ENCODE measurements at regions not wholly inside any gene's neighbourhood (a gene's known extent, or its start where the extent isn't known, plus 50 kb on each side); places are given as distances from the start of the nearest gene placed in this dataset.

DNA sequence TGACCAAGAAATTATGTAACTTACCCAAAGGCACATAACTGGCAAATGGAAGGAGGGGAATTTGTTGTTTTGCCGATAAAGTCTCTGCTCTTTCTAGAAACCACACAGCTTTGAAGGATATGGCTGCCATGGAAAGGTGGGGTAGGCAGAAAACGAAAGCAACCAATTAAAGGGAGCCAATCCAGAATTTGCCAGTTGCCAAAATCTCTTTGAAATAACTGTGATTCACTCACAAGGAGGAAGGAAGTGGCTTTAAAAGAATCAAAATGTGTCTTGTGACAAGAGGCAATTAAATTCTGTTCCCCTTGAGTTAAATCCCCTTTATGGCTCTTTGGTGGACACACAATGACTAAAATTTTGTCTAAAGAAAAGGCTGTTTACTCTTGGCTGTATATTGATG is 61.2 kb upstream of the CCDC190 start:
- Histone ChIP-seq H3K79me2 (ENCODE audit: control insufficient read depth, insufficient read depth, low read length, unreplicated experiment) (no peaks in the 10 kb centered on the region), H3K27me3 (ENCODE audit: insufficient read depth, low read length) (no peaks in the 10 kb centered on the region), H3K27ac (ENCODE audit: low read depth, low read length) (no peak overlapping the region), H3K36me3 (ENCODE audit: insufficient read depth, low read length) (no peaks in the 10 kb centered on the region), H2AFZ (ENCODE audit: low read length, unreplicated experiment) (peak overlapping the region; percentile 2), H3K4me3 (ENCODE audit: low read depth, low read length) (no peak overlapping the region), H3K4me1 (ENCODE audit: control insufficient read depth, insufficient read depth, low read length, unreplicated experiment) (peaks cover under 1% of the 10 kb centered on the region)

DNA sequence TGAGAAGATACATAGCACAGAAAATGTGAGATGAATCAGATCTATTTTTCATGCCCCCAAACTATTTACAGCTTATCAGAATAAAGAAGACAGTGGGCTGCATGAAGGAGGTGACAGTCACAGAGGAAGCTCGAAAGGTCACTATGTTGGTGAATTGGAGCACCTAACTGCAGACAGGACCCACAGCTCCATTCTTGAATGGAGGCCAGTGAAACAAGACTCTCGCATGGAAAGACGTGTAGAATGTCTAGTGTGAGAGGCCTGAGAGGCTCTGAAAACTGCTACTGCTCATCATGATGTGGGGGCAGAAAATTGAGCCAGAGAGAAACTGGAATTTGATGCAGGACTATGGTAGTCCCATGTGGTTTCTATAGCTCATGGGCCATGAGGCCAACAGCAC is 60.3 kb upstream of the CCDC190 start:
- Histone ChIP-seq H3K79me2 (ENCODE audit: control insufficient read depth, insufficient read depth, low read length, unreplicated experiment) (no peaks in the 10 kb centered on the region), H3K27me3 (ENCODE audit: insufficient read depth, low read length) (no peaks in the 10 kb centered on the region), H3K27ac (ENCODE audit: low read depth, low read length) (no peak overlapping the region), H3K4me3 (ENCODE audit: low read depth, low read length) (no peak overlapping the region), H3K4me1 (ENCODE audit: control insufficient read depth, insufficient read depth, low read length, unreplicated experiment) (peaks cover 9% of the 10 kb centered on the region), H2AFZ (ENCODE audit: low read length, unreplicated experiment) (no peak overlapping the region), H3K36me3 (ENCODE audit: insufficient read depth, low read length) (no peaks in the 10 kb centered on the region)

DNA sequence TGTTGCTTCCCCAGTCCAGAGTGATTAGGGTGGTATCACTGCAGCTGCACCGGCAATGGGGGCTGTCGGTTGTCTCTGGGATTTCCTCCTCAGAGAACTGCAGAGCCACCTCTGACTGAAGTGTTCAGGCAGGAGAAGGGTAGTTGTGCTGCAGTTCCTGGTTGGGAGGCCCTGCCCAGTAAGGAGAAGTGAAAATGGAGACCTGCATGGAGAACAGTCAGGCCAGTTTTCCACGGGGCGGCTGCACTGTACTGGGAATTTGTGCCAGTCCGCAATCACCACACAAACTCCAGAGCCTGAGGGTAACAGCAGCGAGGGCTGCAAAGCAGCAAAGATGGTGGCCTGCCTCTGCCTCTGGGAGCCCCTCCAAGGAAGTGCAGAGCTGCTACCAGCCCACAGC is 58.1 kb upstream of the CCDC190 start:
- no peak overlapping the region for H2AFZ ChIP-seq (ENCODE audit: low read length, unreplicated experiment)
- no peaks in the 10 kb centered on the region for H3K36me3 ChIP-seq (ENCODE audit: insufficient read depth, low read length)
- no peak overlapping the region for H3K27ac ChIP-seq (ENCODE audit: low read depth, low read length)
- H3K27me3 ChIP-seq (ENCODE audit: insufficient read depth, low read length) = no peaks in the 10 kb centered on the region
- H3K4me1 ChIP-seq (ENCODE audit: control insufficient read depth, insufficient read depth, low read length, unreplicated experiment) = peaks cover 13% of the 10 kb centered on the region
- H3K4me3 ChIP-seq (ENCODE audit: low read depth, low read length) = no peak overlapping the region
- H3K79me2 ChIP-seq (ENCODE audit: control insufficient read depth, insufficient read depth, low read length, unreplicated experiment) = no peaks in the 10 kb centered on the region

DNA sequence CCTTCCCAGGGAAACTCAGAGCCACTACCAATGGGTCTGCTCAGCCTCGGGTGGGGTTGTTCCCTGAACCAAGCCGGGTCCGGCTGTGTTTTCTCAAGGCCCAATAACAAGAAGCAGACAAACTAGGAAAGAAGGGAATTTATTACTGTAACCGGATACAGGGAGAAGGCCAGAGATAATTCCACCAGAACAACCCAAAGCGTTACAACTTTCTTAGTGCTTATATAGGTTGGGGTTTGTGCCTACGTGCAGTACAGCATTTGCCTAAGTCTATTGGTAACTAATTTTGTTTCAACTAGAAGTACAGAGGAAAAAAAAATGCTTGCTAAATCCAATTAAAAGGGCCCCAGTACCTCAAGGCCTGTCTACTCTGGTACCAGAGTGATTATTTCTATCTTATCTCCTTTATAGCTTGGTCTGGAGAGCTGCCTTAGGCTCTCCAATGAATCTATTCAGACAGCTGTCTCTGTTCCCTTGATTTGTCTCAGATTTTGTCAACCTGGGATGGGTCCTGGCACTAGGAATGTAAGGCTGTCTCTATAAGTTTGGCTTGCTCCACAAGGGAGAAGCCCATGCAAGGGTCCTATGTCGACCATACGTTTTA is 57.3 kb upstream of the CCDC190 start:
- H3K79me2 ChIP-seq (ENCODE audit: control insufficient read depth, insufficient read depth, low read length, unreplicated experiment) = no peaks in the 10 kb centered on the region
- peaks cover 13% of the 10 kb centered on the region for H3K4me1 ChIP-seq (ENCODE audit: control insufficient read depth, insufficient read depth, low read length, unreplicated experiment)
- H3K4me3 ChIP-seq (ENCODE audit: low read depth, low read length) = no peak overlapping the region
- H3K36me3 ChIP-seq (ENCODE audit: insufficient read depth, low read length) = no peaks in the 10 kb centered on the region
- H3K27me3 ChIP-seq (ENCODE audit: insufficient read depth, low read length) = no peaks in the 10 kb centered on the region
- H2AFZ ChIP-seq (ENCODE audit: low read length, unreplicated experiment) = no peak overlapping the region
- no peak overlapping the region for H3K27ac ChIP-seq (ENCODE audit: low read depth, low read length)

DNA sequence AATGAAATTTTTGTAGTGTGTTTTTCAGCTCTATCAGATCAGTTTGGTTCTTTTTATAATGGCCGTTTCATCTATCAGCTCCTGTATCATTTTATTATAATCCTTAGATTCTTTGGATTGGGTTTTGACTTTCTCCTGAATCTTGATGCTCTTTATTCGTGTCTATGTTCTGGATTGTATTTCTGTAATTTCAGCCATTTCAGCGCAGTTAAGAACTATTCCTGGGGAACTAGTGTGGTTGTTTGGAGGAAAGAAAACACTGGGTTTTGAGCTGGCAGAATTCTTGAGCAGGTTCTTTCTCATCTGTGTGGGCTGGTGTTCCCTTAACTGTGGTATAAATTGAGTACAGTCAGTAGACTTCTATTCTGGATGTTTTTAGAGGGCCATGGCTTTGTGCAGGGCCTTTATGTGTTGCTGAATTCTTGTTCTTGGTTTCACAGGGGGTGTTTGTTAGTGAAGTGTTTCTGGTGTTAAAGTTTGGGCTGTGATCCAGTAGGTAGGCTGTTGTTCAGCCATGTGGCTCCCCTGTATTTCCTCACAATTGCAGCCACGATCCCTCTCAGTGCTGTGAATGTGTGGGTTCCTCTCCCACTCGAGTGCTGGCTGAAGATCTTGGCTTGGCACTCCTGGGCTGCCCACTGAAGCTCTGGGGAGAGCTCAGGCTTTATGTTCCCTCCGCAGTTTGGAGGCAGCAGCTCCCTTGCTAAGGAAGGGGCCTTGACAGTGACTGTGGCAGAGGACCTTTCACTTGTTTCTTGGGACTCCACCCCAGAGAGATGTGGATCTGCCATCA is 56.0 kb upstream of the CCDC190 start:
- H3K36me3 ChIP-seq (ENCODE audit: insufficient read depth, low read length) = no peaks in the 10 kb centered on the region
- H3K27me3 ChIP-seq (ENCODE audit: insufficient read depth, low read length) = no peaks in the 10 kb centered on the region
- peak overlapping the region; percentile 47 for H3K27ac ChIP-seq (ENCODE audit: low read depth, low read length)
- H2AFZ ChIP-seq (ENCODE audit: low read length, unreplicated experiment) = peak overlapping the region; percentile 64
- no peak overlapping the region for H3K4me3 ChIP-seq (ENCODE audit: low read depth, low read length)
- no peaks in the 10 kb centered on the region for H3K79me2 ChIP-seq (ENCODE audit: control insufficient read depth, insufficient read depth, low read length, unreplicated experiment)
- peaks cover 13% of the 10 kb centered on the region for H3K4me1 ChIP-seq (ENCODE audit: control insufficient read depth, insufficient read depth, low read length, unreplicated experiment)

DNA sequence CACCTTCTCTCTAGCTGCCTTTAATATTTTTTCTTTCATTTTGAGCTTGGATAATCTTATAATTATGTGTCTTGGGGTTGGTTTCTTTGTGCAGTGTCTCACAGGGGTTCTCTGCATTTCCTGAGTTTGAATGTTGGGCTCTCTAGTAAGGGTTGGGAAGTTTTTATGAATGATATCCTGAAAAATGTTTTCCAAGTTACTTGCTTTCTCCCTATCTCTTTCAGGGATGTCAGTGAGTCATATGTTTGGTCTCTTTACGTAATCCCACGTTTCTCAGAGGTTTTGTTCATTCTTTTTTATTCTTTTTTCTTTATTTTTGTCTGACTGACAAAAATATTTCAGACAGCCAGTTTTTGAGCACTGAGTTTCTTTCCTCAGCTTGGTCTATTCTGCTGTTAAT is 55.4 kb upstream of the CCDC190 start:
- peak overlapping the region; percentile 64 for H2AFZ ChIP-seq (ENCODE audit: low read length, unreplicated experiment)
- H3K79me2 ChIP-seq (ENCODE audit: control insufficient read depth, insufficient read depth, low read length, unreplicated experiment) = no peaks in the 10 kb centered on the region
- peak overlapping the region; percentile 47 for H3K27ac ChIP-seq (ENCODE audit: low read depth, low read length)
- H3K36me3 ChIP-seq (ENCODE audit: insufficient read depth, low read length) = no peaks in the 10 kb centered on the region
- no peaks in the 10 kb centered on the region for H3K27me3 ChIP-seq (ENCODE audit: insufficient read depth, low read length)
- peaks cover 13% of the 10 kb centered on the region for H3K4me1 ChIP-seq (ENCODE audit: control insufficient read depth, insufficient read depth, low read length, unreplicated experiment)
- H3K4me3 ChIP-seq (ENCODE audit: low read depth, low read length) = no peak overlapping the region

DNA sequence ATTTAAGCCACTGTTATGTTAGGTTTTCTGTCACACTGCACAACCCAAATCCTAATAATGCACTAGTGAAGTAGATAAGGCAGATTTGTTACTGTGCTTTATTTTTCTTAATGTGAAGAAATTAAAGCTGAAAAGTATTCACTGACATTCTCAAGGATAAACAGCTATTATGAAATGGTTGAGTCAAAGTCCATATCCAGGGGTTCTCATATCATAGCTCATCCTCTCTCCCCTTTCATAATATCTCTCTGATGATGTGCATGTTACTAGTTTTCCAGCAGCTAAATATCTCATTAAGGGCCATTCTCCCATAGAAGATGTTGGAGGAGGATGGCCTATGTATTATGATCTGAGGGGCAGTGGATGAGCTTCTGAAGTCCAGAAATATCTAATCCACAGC is 53.6 kb upstream of the CCDC190 start:
- H3K4me1 ChIP-seq (ENCODE audit: control insufficient read depth, insufficient read depth, low read length, unreplicated experiment) = peaks cover 19% of the 10 kb centered on the region
- H3K4me3 ChIP-seq (ENCODE audit: low read depth, low read length) = no peak overlapping the region
- no peaks in the 10 kb centered on the region for H3K79me2 ChIP-seq (ENCODE audit: control insufficient read depth, insufficient read depth, low read length, unreplicated experiment)
- no peaks in the 10 kb centered on the region for H3K36me3 ChIP-seq (ENCODE audit: insufficient read depth, low read length)
- no peak overlapping the region for H2AFZ ChIP-seq (ENCODE audit: low read length, unreplicated experiment)
- H3K27ac ChIP-seq (ENCODE audit: low read depth, low read length) = no peak overlapping the region
- H3K27me3 ChIP-seq (ENCODE audit: insufficient read depth, low read length) = no peaks in the 10 kb centered on the region

DNA sequence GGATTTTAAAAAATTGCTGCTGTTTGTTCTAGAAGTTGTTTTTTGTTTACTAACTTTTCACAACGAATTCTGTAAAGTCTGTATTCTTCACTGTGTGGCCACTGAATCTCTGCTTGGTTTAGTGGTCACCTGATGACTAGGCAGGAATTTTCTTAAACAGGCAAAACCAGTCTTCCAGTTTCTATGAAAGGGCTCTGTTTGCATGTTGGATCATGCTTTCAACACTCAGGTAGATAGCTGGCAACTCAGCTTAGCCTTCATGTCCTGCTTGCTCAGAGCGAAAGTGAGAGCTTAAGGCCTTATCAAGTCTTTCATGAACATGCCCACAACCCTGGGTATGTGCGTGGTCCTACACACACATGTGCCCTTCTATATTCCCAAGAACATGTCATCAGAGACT is 52.4 kb upstream of the CCDC190 start:
- no peaks in the 10 kb centered on the region for H3K36me3 ChIP-seq (ENCODE audit: insufficient read depth, low read length)
- no peak overlapping the region for H2AFZ ChIP-seq (ENCODE audit: low read length, unreplicated experiment)
- peaks cover 28% of the 10 kb centered on the region for H3K4me1 ChIP-seq (ENCODE audit: control insufficient read depth, insufficient read depth, low read length, unreplicated experiment)
- no peak overlapping the region for H3K27ac ChIP-seq (ENCODE audit: low read depth, low read length)
- H3K27me3 ChIP-seq (ENCODE audit: insufficient read depth, low read length) = no peaks in the 10 kb centered on the region
- H3K4me3 ChIP-seq (ENCODE audit: low read depth, low read length) = no peak overlapping the region
- no peaks in the 10 kb centered on the region for H3K79me2 ChIP-seq (ENCODE audit: control insufficient read depth, insufficient read depth, low read length, unreplicated experiment)

DNA sequence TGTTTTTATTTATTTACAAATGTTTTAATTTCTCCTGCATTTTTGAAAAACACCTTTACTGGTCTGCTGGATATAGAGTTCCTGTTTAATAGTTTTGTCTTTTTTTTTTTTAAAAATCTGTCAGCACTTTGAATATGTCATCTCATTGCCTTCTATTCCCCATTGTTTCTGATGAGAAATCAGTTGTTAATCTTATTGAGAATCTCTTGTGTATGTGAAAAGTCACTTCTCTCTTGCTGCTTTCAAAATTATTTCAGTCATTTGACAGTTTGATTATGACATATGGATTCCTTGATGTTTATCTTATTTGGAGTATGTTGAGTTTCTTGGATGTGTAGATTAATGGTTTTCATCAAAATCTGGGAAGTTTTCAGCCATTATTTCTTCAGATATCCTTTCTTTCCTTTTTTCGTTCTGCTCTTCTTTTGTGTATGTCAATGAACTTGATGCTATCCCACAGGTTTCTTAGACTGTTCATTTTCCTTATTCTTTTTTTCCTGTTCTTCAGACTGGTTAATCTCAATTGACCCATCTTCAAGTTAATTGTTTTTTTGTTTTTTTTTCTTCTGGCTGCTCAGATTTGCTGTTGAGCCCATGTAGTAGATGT is 51.2 kb upstream of the CCDC190 start:
- no peaks in the 10 kb centered on the region for H3K27me3 ChIP-seq (ENCODE audit: insufficient read depth, low read length)
- H3K36me3 ChIP-seq (ENCODE audit: insufficient read depth, low read length) = no peaks in the 10 kb centered on the region
- peaks cover 36% of the 10 kb centered on the region for H3K4me1 ChIP-seq (ENCODE audit: control insufficient read depth, insufficient read depth, low read length, unreplicated experiment)
- no peak overlapping the region for H3K4me3 ChIP-seq (ENCODE audit: low read depth, low read length)
- no peaks in the 10 kb centered on the region for H3K79me2 ChIP-seq (ENCODE audit: control insufficient read depth, insufficient read depth, low read length, unreplicated experiment)
- H2AFZ ChIP-seq (ENCODE audit: low read length, unreplicated experiment) = no peak overlapping the region
- H3K27ac ChIP-seq (ENCODE audit: low read depth, low read length) = no peak overlapping the region

Data from ACC112 (cell line).